HG03378 (cell line): ENCODE measurements at regions not wholly inside any gene's neighbourhood (a gene's known extent, or its start where the extent isn't known, plus 50 kb on each side); places are given as distances from the start of the nearest gene placed in this dataset.
"Not testable (repeated sequence)": the region's sequence is repeated elsewhere in the genome, so short reads cannot be mapped to it uniquely, and the experiment has no call there.

Experiments
- ATAC-seq: cut with Tn5 transposase; IDR thresholded peaks from one replicate; pipeline ENCODE4 v1.9.1; 2021; ENCODE audit warnings: mild to moderate bottlenecking, moderate library complexity; ENCODE audit not compliant: unreplicated experiment

DNA sequence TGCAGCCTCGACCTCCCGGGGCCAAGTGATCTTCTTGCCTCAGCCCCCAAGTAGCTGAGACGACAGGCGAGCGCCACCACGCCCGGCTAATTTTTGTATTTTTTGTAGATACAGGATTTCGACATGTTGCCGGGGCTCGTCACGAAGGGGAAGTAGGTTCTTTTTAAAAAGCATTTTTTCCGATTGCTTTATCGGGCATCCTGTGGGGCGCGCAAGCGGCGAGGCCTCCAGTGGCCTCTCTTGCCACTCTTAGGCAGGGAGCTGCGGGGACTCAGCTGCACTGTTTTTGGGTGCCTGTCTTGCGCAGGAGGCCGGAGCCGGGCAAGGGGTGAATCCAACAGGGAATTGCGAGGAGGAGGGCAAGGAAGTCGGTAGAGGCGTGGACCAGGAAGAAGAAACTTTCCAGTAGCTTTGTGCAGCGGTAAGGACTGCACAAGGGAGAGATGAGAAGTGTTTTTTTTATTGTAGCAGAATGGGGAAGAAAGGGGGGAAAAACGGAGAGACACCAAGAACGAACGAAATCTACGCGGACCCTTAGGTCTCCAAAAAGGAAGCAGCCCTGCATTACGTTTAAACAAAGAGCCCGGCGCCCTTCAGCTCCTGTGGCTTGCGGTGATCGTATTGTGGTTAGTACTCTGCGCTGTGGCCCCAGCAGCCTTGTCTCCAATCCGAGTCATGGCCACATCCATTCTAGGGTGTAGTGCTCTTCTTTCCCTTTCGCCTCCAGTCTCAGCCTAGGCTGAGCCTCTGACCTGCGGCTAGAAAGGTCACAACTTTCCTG lies 164.8 kb downstream of the PPIAL4G start:
- no peak for ATAC-seq

DNA sequence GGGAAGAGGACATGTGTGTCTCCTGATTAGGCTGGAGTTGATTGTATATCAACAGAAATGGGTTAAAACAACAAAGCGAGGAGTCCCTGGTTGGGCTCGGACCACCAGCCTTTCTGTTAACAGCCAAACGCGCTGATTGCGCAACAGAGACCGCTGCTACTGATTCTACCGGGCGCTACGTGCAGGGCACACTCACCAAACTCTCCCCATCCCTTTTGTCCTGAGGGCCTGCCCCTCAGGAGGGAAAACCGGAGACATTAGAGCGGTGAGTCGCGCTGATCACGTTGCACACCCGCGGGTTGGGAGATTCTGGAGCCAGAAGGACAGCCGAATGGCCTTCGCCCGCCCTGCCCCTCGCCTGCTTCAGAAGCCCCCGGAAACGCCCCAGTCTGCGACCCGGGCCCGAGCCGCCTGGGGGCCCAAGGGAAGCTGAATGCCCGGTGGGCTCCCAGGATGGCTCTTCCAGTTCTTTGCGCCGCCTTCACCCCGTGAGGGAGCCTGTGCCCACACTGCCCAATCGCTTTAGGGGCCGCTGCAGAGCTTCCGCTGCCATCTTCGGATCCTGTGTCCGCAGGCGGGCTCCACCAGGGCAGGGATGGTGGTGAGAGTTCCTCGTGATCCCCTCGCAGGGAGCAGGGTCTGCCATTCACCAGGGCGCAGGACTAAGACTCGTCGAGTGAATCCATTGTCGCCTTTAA lies 165.4 kb upstream of the NBPF11 start:
- ATAC-seq = no peak

DNA sequence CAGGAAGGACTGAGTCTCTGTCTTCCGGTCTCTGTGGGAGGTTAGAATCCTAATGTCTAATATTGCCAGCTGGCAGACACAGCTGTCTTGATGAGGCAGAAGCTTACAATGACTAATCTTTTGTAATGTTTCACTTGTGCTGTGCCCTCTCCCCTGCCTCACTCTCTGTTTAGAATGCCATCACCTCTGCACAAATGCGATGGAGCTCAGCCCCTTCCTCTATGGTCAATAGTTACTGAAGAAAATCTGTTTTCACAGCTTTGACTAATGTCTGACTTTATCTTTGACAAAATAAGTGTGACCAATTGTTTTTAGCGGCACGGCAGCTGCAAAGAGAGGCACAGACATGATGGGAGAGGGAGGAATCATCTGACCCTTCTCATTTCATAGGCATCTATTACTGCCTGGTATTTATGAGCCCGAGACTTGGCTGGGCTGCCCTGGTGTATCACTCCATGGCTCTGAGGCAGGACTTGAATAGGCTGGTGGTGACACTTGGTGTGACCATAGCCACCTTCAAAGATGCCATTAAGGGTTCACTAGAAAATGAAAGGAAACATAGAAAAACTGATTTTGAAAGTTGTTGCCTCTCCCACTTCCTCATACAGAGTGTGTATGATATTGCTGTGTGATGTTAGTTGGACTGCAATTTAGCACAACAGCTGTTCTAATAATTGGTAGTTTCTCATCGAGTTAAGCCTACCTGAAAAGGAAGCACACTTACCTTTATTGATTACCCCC lies 163.2 kb upstream of the NBPF11 start:
- peak; percentile 73 for ATAC-seq

DNA sequence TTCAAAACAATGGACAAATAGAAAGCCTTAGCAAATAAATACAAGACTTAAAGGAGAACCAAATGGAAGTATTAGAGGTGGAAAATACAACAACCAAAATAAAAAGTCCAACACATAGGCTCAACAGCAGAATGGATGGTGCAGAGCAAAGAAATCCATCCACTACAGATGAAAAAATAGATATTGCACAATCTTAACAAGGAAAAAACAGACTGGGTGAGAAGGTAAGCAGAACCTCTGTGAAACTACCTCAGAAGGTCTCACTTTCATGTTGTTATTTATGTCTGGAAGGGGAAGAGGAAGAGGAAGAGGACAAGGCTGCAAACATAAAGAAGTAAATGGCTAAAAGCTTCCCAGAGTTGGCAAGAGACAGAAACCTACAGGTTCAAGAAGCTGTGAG lies 158.7 kb upstream of the NBPF11 start:
- ATAC-seq = no peak

DNA sequence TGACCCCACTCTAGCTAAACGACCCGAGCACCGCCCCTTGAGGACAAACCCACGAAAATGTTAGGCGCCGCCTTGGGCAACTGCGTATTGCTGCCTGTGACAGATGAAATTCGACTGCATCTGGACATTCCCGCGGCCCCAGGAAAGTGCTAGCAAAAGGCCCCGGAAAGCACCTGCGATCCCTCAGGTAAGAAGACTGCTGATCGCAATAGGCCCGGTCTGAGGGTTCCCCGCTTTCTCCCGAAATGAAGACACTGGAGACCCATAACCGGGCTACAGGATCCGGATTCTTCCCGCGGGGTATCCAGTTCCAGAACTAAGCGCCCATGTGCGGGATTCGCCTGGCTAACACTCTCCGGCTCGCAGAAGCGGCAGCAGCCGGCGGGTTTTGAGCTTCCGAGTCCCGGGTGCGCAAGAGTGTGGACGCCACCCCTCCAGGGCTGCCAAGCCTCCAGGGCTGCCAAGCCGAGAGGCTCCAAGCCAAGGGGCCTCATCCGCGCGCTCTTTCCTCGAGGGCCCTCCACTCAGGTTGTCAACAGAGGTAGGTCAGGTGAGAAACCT lies 157.9 kb upstream of the NBPF11 start:
- no peak for ATAC-seq

DNA sequence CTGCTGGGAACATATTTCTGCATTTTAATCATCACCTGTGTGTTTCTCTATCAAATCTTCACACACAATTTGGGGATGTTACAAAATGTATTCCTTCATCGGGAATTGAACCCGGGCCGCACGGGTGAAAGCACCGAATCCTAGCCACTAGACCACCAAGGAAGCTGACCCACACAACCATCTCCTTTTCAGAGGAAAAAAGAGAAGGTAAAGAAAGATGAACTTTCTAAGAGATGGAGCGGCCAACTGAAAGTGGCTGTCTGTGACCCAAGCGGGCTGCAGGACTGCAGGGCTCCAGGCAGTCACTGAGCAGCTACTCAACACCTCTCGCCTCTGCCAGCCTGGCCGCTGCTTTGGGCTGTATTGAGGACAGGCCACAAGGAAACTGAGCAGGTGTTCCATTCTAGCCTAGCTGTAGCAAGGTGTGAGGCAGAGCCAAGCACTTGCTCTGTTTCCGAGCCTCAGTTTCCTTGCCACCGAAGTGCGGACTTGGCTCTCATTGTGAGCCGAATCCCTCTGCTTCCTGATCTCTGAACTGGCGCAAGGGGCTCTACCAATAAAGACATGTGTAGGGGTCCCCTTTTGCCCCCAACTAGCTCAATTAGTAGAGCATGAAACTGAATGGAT lies 156.9 kb upstream of the NBPF11 start:
- ATAC-seq = no peak

DNA sequence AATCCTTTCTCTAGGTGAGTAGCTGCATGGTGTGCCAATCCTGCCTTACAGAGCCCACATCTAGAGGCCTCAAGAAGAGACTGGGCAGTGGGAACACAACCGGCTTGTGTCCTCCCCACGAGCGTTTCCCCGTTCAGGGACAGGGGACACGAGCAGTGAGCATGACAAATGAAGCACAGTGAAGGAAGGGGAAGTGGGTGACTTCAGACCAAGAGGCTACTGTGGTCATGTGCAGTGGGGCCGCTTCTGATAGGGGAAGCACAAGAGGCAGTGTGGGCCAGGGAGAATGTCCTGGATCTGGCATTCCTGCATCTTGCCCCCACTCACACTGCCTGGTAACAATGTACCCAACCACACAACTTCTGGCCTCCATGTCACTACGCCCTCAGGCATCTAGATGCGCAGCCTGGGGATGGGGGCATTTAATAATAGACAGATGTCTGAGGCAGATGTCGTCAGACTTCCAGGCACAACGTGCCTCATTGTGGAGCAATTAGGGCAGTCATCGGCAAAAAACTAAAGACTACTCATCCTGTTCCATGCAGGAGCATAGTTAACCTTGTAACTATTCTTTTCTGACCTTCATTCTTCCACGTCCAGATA lies 155.6 kb upstream of the NBPF11 start:
- ATAC-seq = no peak

DNA sequence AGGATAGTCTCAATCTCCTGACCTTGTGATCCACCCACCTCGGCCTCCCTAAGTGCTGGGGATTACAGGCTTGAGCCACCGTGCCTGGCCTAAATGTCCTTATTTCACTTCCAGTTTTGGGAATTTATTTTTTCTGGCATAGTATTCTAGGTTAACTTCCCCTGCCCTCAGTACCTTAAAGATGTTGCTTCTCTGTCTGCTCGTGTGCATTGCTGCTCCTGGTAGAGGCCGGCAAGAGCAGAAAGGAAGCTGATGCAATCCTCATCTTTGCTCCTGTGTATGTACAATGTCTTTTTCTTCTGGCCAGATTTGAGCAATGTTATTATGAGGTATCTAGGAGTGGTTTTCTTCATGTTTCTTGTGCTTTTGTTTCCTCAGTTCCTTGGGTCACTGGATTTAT lies 152.9 kb upstream of the NBPF11 start:
- ATAC-seq = not testable (repeated sequence)

DNA sequence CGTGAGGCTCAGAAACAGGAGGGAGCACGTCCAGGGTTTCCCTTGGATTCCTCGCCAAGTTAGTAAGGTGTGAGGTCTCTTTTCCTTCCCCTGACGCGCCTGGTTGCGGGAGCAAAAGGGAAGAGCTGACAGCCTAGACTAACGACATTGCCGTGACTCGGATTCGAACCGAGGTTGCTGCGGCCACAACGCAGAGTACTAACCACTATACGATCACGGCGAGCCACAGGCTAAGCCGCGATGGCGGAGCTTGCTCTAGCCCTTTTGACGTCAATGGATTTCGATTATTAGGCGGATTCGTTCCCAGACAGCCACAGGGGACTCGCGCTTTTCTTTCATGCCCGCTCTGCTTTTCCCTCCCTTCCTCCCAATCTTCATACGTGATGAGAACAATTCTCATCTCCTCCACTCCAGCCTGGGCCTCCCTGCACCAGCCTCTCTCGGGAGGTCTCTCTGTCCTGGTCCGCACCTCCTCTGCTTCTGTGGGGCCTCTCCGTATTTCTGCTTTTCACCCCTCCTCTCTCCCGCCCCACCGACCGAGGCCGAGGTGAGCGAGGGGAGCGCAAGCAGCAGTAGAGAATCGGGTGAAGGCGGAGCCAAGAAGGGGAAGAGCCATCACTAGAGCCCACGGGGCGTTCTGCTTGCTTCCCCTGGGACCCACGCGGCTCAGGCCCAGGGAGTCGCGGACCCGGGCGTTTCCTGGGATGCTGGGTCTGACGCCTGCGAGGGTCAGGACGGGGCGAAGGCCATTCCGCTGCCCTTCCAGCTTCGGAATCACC lies 150.7 kb upstream of the NBPF11 start:
- ATAC-seq = peak; percentile 62

DNA sequence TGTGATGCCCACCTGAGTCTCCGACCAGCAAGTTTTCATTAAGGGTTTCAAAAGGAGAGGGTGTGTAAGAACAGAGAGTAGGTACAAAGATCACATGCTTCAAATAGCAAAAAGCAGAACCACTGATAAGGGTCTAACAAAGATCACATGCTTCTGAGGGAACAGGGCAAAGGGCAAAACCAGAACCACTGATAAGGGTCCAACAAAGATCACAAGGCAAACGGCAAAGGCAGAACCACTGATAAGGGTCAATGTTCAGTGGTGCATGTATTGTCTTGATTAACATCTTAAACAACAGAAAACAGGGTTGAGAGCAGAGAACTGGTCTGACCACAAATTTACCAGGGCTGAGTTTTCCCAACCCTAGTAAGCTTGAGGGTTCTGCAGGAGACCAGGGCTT lies 145.8 kb upstream of the NBPF11 start:
- not testable (repeated sequence) for ATAC-seq

DNA sequence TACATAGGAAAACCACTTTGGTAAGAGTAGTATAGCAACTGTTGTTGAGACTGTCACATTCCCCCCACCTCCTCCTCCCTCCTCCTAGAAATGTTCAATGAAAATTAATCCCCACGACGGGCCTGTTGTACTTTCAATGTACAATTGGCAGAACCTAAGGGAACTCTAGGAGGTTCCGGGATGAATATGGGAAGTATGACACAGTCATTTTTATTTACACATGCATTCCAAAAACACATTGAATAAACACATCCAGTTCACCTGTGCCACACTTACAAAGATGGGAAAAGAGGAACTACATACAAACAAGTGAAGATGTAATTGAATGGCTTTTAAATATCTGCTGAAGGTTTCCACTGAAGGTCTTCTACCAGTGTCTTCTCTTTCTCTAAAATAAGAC lies 144.4 kb upstream of the NBPF11 start:
- ATAC-seq = no peak

DNA sequence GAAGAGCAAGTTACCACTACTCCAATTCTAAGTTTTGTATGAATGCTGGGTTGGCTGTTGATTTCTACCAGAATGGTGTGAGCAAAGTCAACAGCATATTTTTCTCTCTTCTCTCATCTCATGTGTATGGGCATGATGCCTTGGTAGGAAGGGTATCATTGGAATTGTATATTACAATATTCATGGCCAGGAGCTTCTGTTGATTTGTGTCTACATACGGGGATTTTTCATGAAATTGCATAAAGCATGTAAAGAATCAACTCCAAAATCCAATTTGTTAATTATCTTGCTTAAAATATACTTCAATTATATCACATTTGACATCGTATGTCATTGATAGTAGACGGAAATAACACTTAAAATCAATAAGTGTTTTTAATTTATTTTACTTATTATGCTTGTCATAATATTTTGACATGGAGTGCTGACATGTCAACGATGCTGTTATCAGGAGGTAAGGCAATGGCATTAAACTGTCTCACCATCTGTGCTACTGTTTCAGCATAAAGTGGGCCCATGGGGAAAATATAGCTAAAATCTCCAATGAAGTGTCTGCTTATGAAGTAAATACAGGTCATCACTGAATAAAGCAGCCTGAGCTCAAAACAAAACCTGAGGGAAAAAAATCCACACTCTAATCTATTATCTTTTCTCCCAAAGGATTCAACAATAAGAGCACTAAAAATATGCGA lies 142.2 kb upstream of the NBPF11 start:
- no peak for ATAC-seq

DNA sequence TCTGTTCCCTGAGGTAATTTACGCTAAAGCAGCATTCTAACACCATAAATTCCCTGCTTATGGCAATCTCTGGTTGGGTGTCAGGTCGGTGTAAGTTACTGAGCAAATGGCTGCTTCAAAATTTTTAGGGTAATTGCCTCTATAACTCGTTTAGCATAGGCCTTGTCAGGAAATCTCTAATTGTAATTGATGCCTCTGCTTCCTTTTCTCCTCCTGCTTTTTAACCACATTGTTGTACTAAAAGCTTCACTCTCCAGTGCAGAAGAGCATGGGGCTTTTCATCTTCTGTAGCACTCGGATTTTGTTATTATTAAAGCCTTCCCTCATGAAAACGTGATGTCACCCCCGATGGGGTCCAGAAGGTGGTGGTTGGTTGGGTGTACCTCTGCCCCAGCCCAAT lies 141.6 kb upstream of the NBPF11 start:
- no peak for ATAC-seq

DNA sequence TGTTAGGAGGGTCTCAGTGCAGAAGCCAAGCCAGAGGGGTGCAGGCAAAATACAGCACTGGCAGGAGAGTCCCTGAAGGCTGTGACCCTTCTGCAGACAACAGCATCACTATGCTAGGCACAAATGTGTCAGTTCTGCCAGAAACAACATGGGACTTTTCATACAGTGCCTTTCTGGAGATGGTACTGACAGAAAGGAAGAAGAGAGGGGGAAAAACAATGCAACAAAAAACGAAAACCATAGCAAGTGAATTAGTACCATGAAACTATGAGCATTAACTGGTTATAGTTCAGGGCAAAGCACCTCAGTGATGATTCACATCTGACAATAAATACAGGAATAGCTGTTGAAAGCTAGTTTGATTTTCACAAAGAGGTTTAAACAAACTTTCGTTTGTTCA lies 140.8 kb upstream of the NBPF11 start:
- ATAC-seq = no peak

DNA sequence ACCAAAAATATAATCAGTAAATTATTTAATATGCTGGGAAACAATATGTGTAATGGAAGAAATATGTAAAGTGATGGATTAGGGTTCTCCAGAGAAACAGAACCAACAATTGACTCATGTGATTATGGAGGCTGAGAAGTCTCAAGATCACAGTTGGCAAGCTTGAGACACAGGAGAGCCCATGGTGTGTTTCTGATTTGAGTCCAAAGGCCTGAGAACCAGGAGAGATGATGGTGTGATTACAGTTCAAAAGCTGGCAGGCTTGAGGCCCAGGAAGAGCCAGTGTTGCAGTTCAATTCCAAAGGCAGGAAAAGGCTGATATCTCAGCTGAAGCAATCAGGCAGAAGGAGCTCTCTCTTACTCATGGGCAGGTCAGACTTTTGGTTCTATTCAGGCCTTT lies 138.8 kb upstream of the NBPF11 start:
- ATAC-seq = no peak

DNA sequence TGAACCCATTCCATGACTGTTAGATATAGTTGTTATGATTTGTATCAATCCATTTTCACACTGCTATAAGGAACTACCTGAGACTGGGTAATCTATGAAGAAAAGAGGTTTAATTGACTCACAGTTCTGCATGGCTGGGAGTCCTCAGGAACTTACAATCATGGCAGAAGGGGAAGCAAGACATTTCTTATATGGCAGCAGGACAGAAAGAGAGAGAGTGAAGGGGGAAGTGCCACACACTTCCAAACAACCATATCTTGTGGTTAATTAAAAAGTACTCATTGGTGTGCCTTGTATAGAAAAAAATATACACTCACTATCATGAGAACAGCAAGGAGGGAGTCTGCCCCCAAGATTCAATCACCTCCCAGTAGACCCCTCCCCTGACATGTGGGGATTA lies 137.6 kb upstream of the NBPF11 start:
- ATAC-seq = no peak

DNA sequence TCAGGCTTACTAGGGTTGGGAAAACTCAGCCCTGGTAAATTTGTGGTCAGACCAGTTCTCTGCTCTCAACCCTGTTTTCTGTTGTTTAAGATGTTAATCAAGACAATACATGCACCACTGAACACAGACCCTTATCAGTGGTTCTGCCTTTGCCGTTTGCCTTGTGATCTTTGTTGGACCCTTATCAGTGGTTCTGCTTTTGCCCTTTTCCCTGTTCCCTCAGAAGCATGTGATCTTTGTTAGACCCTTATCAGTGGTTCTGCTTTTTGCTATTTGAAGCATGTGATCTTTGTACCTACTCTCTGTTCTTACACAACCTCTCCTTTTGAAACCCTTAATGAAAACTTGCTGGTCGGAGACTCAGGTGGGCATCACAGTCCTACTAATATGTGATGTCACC lies 133.9 kb upstream of the NBPF11 start:
- not testable (repeated sequence) for ATAC-seq

DNA sequence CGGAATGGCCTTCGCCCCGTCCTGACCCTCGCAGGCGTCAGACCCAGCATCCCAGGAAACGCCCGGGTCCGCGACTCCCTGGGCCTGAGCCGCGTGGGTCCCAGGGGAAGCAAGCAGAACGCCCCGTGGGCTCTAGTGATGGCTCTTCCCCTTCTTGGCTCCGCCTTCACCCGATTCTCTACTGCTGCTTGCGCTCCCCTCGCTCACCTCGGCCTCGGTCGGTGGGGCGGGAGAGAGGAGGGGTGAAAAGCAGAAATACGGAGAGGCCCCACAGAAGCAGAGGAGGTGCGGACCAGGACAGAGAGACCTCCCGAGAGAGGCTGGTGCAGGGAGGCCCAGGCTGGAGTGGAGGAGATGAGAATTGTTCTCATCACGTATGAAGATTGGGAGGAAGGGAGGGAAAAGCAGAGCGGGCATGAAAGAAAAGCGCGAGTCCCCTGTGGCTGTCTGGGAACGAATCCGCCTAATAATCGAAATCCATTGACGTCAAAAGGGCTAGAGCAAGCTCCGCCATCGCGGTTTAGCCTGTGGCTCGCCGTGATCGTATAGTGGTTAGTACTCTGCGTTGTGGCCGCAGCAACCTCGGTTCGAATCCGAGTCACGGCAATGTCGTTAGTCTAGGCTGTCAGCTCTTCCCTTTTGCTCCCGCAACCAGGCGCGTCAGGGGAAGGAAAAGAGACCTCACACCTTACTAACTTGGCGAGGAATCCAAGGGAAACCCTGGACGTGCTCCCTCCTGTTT lies 128.9 kb upstream of the NBPF11 start:
- ATAC-seq = not testable (repeated sequence)
